ENCODE measurements at regions not wholly inside any gene's neighbourhood (a gene's known extent, or its start where the extent isn't known, plus 50 kb on each side); places are given as distances from the start of the nearest gene placed in this dataset.

DNA sequence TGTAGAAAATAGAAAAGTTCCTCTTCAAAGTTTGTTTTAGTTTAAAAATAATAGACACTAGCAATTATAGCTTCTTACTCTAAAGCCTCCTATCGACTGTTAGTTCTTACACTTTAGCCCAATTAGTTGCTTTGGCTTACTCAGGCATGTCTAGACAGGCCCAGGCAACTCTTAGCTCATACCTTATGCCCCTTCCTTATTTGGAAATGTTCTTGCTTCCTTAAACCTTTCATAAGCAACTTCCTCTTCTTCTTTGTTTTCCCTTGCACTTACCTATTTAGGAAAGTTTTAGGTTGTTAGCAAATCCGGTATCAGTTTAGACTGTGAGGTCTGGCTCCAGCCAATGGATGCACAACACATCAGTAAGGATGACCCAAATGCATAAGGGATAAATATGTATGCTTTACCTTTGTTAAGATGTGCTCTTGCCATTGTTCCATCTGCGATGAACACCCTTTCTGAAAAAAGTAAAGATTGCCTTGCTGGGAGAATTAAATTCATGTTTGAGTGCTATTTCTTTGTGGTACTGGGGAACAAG lies 1277.5 kb upstream of the CNTN5 start:
- H3K4me3 ChIP-seq = no peak overlapping the region
- no peaks in the 10 kb centered on the region for H3K36me3 ChIP-seq
- TF ChIP-seq CTCF (IDR thresholded peaks at IDR 0.05) (no peak), POLR2A (IDR thresholded peaks at IDR 0.05) (no peak), EP300 (IDR thresholded peaks at IDR 0.05) (no peak)
- H3K27me3 ChIP-seq = no peaks in the 10 kb centered on the region
- H3K9me3 ChIP-seq = no peaks in the 10 kb centered on the region
- intact Hi-C loops (cut with DNase I) = no loop called here
- H3K4me1 ChIP-seq (ENCODE audit: insufficient read depth) = peaks cover 5% of the 10 kb centered on the region
- 83 to 87% (median 85%) methylated on average over 3 of the region's 3 CpGs for WGBS, 3 donors
- H3K27ac ChIP-seq = no peak overlapping the region
- no peak for DNase-seq

GRCh38 chr11:97745515-97746050 lies 1275.2 kb upstream of the CNTN5 start:
- no peak for DNase-seq
- Histone ChIP-seq H3K4me3 (no peak overlapping the region), H3K27me3 (no peaks in the 10 kb centered on the region), H3K9me3 (no peaks in the 10 kb centered on the region), H3K36me3 (no peaks in the 10 kb centered on the region), H3K27ac (no peak overlapping the region), H3K4me1 (ENCODE audit: insufficient read depth) (peaks cover 2% of the 10 kb centered on the region)
- TF ChIP-seq POLR2A (IDR thresholded peaks at IDR 0.05) = no peak
- TF ChIP-seq EP300 (IDR thresholded peaks at IDR 0.05) = no peak
- no peak for TF ChIP-seq CTCF (IDR thresholded peaks at IDR 0.05)
- intact Hi-C loops (cut with DNase I) = no loop called here
- 84 to 85% (median 85%) methylated on average over 26 to 32 of the region's 32 CpGs for WGBS, 3 donors

GRCh38 chr11:97746818-97747217 lies 1273.9 kb upstream of the CNTN5 start:
- no peak for DNase-seq
- no peaks in the 10 kb centered on the region for H3K36me3 ChIP-seq
- intact Hi-C loops (cut with DNase I) = no loop called here
- 24 to 43% (median 26%) methylated on average over 1 of the region's 1 CpG for WGBS, 3 donors
- H3K4me1 ChIP-seq (ENCODE audit: insufficient read depth) = no peaks in the 10 kb centered on the region
- no peak for TF ChIP-seq POLR2A (IDR thresholded peaks at IDR 0.05)
- TF ChIP-seq EP300 (IDR thresholded peaks at IDR 0.05) = no peak
- no peak for TF ChIP-seq CTCF (IDR thresholded peaks at IDR 0.05)
- H3K27ac ChIP-seq = no peak overlapping the region
- no peaks in the 10 kb centered on the region for H3K27me3 ChIP-seq
- H3K4me3 ChIP-seq = no peak overlapping the region
- H3K9me3 ChIP-seq = no peaks in the 10 kb centered on the region

- Histone ChIP-seq H3K9me3 (no peaks in the 10 kb centered on the region), H3K36me3 (no peaks in the 10 kb centered on the region), H3K27me3 (no peaks in the 10 kb centered on the region), H3K4me3 (no peak overlapping the region), H3K4me1 (ENCODE audit: insufficient read depth) (no peaks in the 10 kb centered on the region), H3K27ac (no peak overlapping the region)
- no peak for TF ChIP-seq POLR2A (IDR thresholded peaks at IDR 0.05)
- TF ChIP-seq EP300 (IDR thresholded peaks at IDR 0.05) = no peak
- no peak for TF ChIP-seq CTCF (IDR thresholded peaks at IDR 0.05)
- DNase-seq = no peak
- WGBS, 3 donors = 93 to 94% (median 94%) methylated on average over 5 of the region's 5 CpGs
- intact Hi-C loops (cut with DNase I) = no loop called here
Observed at GRCh38 chr11:97751405-97751804, 1269.3 kb upstream of the CNTN5 start.
